B cell (primary cell): ENCODE measurements at regions not wholly inside any gene's neighbourhood (a gene's known extent, or its start where the extent isn't known, plus 50 kb on each side); places are given as distances from the start of the nearest gene placed in this dataset.

ENCODE experiments used
- ATAC-seq: fragments of 200-7000 bp; cut with Tn5 transposase; one replicate; pipeline ENCODE4 v1.10.0; 2021; ENCODE audit warnings: low read depth, mild to moderate bottlenecking, moderate number of reproducible peaks, moderate library complexity
- CTCF ChIA-PET: fragments of 350-600 bp; sonication (Branson Sonifier 250); formaldehyde crosslinking; loops from one replicate; lab custom pipeline; 2021; ENCODE audit warnings: antibody characterized with exemption, inconsistent platforms; lab: Charles Lee
- POLR2A ChIA-PET: fragments of 350-600 bp; sonication (Branson Sonifier 250); formaldehyde crosslinking; loops from one replicate; lab custom pipeline; 2021; ENCODE audit warnings: antibody characterized with exemption; lab: Charles Lee
- DNase-seq: peaks from one replicate; pipeline ENCODE4 v3.0.0; 2013
- H2AFZ ChIP-seq: 2 replicates; pipeline ENCODE4 v1.6.1; 2012; ENCODE audit warnings: mild to moderate bottlenecking, low read depth, low read length; ENCODE audit not compliant: insufficient read depth, poor library complexity, severe bottlenecking
- H3K27ac ChIP-seq, 2 donors: 1 replicate in 1 of 2; 2 replicates in 1 of 2; pipeline ENCODE4 v1.5.1; 2012 to 2013; ENCODE audit warnings: low read length in 2 of 2, mild to moderate bottlenecking in 2 of 2, moderate library complexity in 1 of 2
- H3K27me3 ChIP-seq, 4 experiments: fragments of 200-600 bp in 1 of 4; sonication (generic) in 1 of 4; replicated peaks in 1 of 4; 1 replicate in 2 of 4; 2 replicates in 2 of 4; pipeline versions ENCODE4 v1.6.1 to v1.7.0; 2013 to 2016; ENCODE audit warnings: low read length in 3 of 4, mild to moderate bottlenecking in 2 of 4, mixed read lengths in 1 of 4, moderate library complexity in 1 of 4; ENCODE audit not compliant: insufficient read depth in 4 of 4, control insufficient read depth in 3 of 4; ENCODE audit errors: control extremely low read depth in 1 of 4
- H3K36me3 ChIP-seq, 2 experiments: replicated peaks in 1 of 2; 1 replicate in 1 of 2; 2 replicates in 1 of 2; pipeline versions ENCODE4 v1.6.1 to v1.7.1; 2013; ENCODE audit warnings: low read length in 1 of 2; ENCODE audit not compliant: insufficient read depth in 2 of 2, control insufficient read depth in 1 of 2; ENCODE audit errors: control extremely low read depth in 1 of 2, extremely low read depth in 1 of 2
- H3K4me1 ChIP-seq, 2 donors: fragments of 200-600 bp in 1 of 2; sonication (generic) in 1 of 2; 1 replicate in 1 of 2; 2 replicates in 1 of 2; pipeline versions ENCODE4 v1.5.1 to v1.6.1; 2013 to 2017; ENCODE audit warnings: low read length in 2 of 2; ENCODE audit not compliant: control insufficient read depth in 2 of 2, insufficient read depth in 2 of 2
- H3K4me2 ChIP-seq: replicated peaks from 2 replicates; pipeline ENCODE3; 2012; ENCODE audit warnings: mild to moderate bottlenecking, low read depth, low read length; ENCODE audit not compliant: poor library complexity, severe bottlenecking
- H3K4me3 ChIP-seq, 5 experiments: fragments of 200-600 bp in 1 of 5; sonication (generic) in 1 of 5; 1 replicate in 3 of 5; 2 replicates in 2 of 5; pipeline versions ENCODE4 v1.5.1 to v1.7.0; 2011 to 2016; ENCODE audit warnings: low read length in 4 of 5, mild to moderate bottlenecking in 4 of 5, low read depth in 2 of 5, control low read depth in 1 of 5, moderate library complexity in 1 of 5; ENCODE audit not compliant: insufficient read depth in 1 of 5; ENCODE audit errors: control extremely low read depth in 1 of 5, extremely low read depth in 1 of 5
- H3K79me2 ChIP-seq: fragments of 200-600 bp; sonication (generic); one replicate; pipeline ENCODE4 v1.6.0; 2016; ENCODE audit warnings: low read length; ENCODE audit not compliant: control insufficient read depth, insufficient read depth
- H3K9ac ChIP-seq: fragments of 200-600 bp; sonication (generic); 2 replicates; pipeline ENCODE4 v1.6.1; 2017; ENCODE audit warnings: mild to moderate bottlenecking, low read length, moderate library complexity
- H3K9me3 ChIP-seq, 3 donors: one replicate each; pipeline versions ENCODE4 v1.6.1 to v1.7.1; 2013; ENCODE audit warnings: low read length in 2 of 3; ENCODE audit not compliant: control insufficient read depth in 2 of 3, insufficient read depth in 1 of 3; ENCODE audit errors: control extremely low read depth in 1 of 3
- H4K20me1 ChIP-seq: 2 replicates; pipeline ENCODE4 v1.6.0; 2012; ENCODE audit warnings: mild to moderate bottlenecking, low read length; ENCODE audit not compliant: insufficient read depth, control insufficient read depth, poor library complexity, severe bottlenecking
- H3K27ac Mint-ChIP-seq: one replicate; pipeline ENCODE4 v1.8.0; 2021; ENCODE audit warnings: mixed read lengths
- H3K27me3 Mint-ChIP-seq: one replicate; pipeline ENCODE4 v1.8.0; 2021; ENCODE audit warnings: mixed read lengths
- H3K4me1 Mint-ChIP-seq: one replicate; pipeline ENCODE4 v1.8.0; 2021; ENCODE audit warnings: mixed read lengths
- H3K4me3 Mint-ChIP-seq: one replicate; pipeline ENCODE4 v1.8.0; 2021; ENCODE audit warnings: mixed read lengths
- H3K9me3 Mint-ChIP-seq: one replicate; pipeline ENCODE4 v1.8.0; 2022; ENCODE audit warnings: mixed read lengths; ENCODE audit not compliant: insufficient read depth
- EZH2 ChIP-seq: IDR thresholded peaks from 2 replicates; pipeline ENCODE4 v1.6.1; 2012; ENCODE audit warnings: borderline replicate concordance, low read depth, mild to moderate bottlenecking, moderate library complexity, low read length; ENCODE audit not compliant: insufficient read depth, poor library complexity, severe bottlenecking
- WGBS: methylation state at CpG from one replicate; pipeline ENCODE4 v1.1.5; 2013; ENCODE audit warnings: missing lambda C conversion rate; ENCODE audit not compliant: insufficient coverage; 5-methylcytosine and 5-hydroxymethylcytosine counted together
- intact Hi-C: fragments of 100-400 bp; cut with micrococcal nuclease; formaldehyde crosslinking; loops from one replicate; pipeline ENCODE4 v1.10.0; 2022
- TF ChIP-seq, protein P1 (sequence below): fragments of 200-600 bp; IDR thresholded peaks from one replicate; pipeline ENCODE4 v1.8.0; 2022; ENCODE audit warnings: antibody characterized with exemption, mild to moderate bottlenecking

DNA sequence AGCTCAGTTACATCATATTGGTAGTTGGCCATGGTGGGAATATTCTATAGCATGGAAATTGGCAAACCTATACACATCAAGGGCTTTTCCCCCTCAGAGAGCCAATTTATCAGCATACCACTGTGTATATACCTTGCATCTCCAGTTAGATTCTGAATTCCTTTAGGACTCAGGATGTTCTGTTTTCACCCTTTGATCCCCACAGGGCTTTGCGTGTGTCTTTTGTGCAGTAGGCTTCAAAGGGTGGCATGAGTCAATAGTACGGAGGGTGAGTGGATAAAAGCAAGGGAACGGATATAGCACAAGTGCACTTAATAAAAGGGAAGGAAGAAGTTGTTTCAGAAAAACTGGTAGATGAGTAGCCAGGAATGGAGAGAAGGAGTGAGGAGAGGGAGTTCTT lies 99.2 kb upstream of the RGMA start:
- TF ChIP-seq, protein P1, sequence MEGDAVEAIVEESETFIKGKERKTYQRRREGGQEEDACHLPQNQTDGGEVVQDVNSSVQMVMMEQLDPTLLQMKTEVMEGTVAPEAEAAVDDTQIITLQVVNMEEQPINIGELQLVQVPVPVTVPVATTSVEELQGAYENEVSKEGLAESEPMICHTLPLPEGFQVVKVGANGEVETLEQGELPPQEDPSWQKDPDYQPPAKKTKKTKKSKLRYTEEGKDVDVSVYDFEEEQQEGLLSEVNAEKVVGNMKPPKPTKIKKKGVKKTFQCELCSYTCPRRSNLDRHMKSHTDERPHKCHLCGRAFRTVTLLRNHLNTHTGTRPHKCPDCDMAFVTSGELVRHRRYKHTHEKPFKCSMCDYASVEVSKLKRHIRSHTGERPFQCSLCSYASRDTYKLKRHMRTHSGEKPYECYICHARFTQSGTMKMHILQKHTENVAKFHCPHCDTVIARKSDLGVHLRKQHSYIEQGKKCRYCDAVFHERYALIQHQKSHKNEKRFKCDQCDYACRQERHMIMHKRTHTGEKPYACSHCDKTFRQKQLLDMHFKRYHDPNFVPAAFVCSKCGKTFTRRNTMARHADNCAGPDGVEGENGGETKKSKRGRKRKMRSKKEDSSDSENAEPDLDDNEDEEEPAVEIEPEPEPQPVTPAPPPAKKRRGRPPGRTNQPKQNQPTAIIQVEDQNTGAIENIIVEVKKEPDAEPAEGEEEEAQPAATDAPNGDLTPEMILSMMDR = no peak
- no peak for TF ChIP-seq EZH2
- Mint-ChIP-seq H3K9me3 (no peaks in the 10 kb centered on the region), H3K27me3 (no peaks in the 10 kb centered on the region), H3K4me3 (no peak overlapping the region), H3K27ac (no peak overlapping the region), H3K4me1 (no peaks in the 10 kb centered on the region)
- no peak overlapping the region for H2AFZ ChIP-seq
- no peaks in the 10 kb centered on the region for H3K27me3 ChIP-seq
- H3K9ac ChIP-seq = no peak overlapping the region
- intact Hi-C loops = no loop called here
- no peaks in the 10 kb centered on the region for H3K9me3 ChIP-seq
- no peak overlapping the region for H3K4me3 ChIP-seq
- ChIA-PET CTCF (no interaction called here), POLR2A (no interaction called here)
- WGBS = 91% methylated on average over 3 of the region's 3 CpGs
- ATAC-seq (no peak), DNase-seq (no peak)
- H3K79me2 ChIP-seq = no peaks in the 10 kb centered on the region
- H3K36me3 ChIP-seq = no peaks in the 10 kb centered on the region
- H4K20me1 ChIP-seq = no peaks in the 10 kb centered on the region
- H3K4me2 ChIP-seq = no peak overlapping the region
- H3K4me1 ChIP-seq = no peaks in the 10 kb centered on the region
- H3K27ac ChIP-seq = no peak overlapping the region

DNA sequence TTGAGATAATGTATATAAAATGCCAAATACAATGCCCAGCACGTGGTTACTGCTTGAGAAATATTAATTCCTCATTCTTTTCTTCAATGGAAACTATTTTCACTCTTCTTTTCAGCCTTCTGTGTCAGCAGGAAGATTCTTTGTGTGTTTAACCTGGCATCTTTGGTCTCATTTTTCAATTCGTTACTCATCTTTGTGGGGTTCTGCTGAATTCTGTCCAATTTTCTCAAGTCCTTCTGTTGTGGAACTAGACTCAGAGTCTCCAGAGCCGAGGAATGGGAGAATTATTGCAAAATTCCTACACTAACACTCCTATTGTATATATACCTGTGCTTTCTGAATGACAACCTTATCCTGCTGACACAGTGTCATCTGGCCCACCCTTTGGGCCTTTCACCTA lies 96.8 kb upstream of the RGMA start:
- no CpG with 5 or more reads among the region's 3 CpGs for WGBS
- Histone ChIP-seq H3K4me2 (no peak overlapping the region), H4K20me1 (no peaks in the 10 kb centered on the region), H3K36me3 (no peaks in the 10 kb centered on the region), H3K9ac (no peak overlapping the region), H3K27ac (no peak overlapping the region), H3K9me3 (no peaks in the 10 kb centered on the region), H2AFZ (no peak overlapping the region), H3K79me2 (no peaks in the 10 kb centered on the region), H3K27me3 (no peaks in the 10 kb centered on the region), H3K4me1 (no peaks in the 10 kb centered on the region), H3K4me3 (no peak overlapping the region)
- TF ChIP-seq, protein P1 = no peak
- TF ChIP-seq EZH2 = no peak
- DNase-seq = no peak
- POLR2A ChIA-PET = no interaction called here
- H3K4me3 Mint-ChIP-seq = no peak overlapping the region
- no peaks in the 10 kb centered on the region for H3K9me3 Mint-ChIP-seq
- H3K27me3 Mint-ChIP-seq = no peaks in the 10 kb centered on the region
- no peak overlapping the region for H3K27ac Mint-ChIP-seq
- intact Hi-C loops = no loop called here
- CTCF ChIA-PET = no interaction called here
- no peaks in the 10 kb centered on the region for H3K4me1 Mint-ChIP-seq
- ATAC-seq = no peak
